SK-N-SH (cell line): ENCODE measurements at regions not wholly inside any gene's neighbourhood (a gene's known extent, or its start where the extent isn't known, plus 50 kb on each side); places are given as distances from the start of the nearest gene placed in this dataset.

Experiments used
- CTCF ChIA-PET: fragments of 300-600, 350-600 bp; formaldehyde crosslinking; extraction: SDS; loops from one replicate; lab custom pipeline; 2021; lab: Yijun Ruan, JAX
- POLR2A ChIA-PET: fragments of 350-600 bp; sonication (Branson Sonifier 250); formaldehyde crosslinking; extraction: SDS; loops from one replicate; lab custom pipeline; 2020; ENCODE audit warnings: antibody characterized with exemption, inconsistent platforms; lab: Yijun Ruan, JAX
- DNase-seq: peaks from one replicate; pipeline ENCODE4 v3.0.0; 2012
- H2AFZ ChIP-seq: fragments of 200-600 bp; sonication (generic); 2 replicates; pipeline ENCODE4 v1.8.1; 2016; ENCODE audit warnings: antibody characterized with exemption, mild to moderate bottlenecking, low read depth
- H3F3A ChIP-seq: fragments of 200-600 bp; sonication (generic); replicated peaks from 2 replicates; pipeline ENCODE3; 2016; ENCODE audit warnings: antibody characterized with exemption, mild to moderate bottlenecking; ENCODE audit not compliant: insufficient read depth
- H3K27ac ChIP-seq, 2 experiments: fragments of 200-500 bp in 1 of 2; fragments of 200-600 bp in 1 of 2; sonication (Bioruptor generic) in 1 of 2; sonication (generic), shearing (Covaris generic) in 1 of 2; 2 replicates each; pipeline versions ENCODE4 v1.5.1 to v1.6.1; 2014 to 2016; ENCODE audit warnings: low read depth in 2 of 2, inconsistent platforms in 1 of 2, low read length in 1 of 2, mild to moderate bottlenecking in 1 of 2, mixed read lengths in 1 of 2
- H3K27me3 ChIP-seq: fragments of 200-600 bp; sonication (generic), shearing (Covaris generic); 2 replicates; pipeline ENCODE4 v1.6.1; 2016; ENCODE audit warnings: mixed run types; ENCODE audit not compliant: insufficient read depth
- H3K36me3 ChIP-seq, 2 experiments: fragments of 200-500 bp in 1 of 2; fragments of 200-600 bp in 1 of 2; sonication (Bioruptor generic) in 1 of 2; sonication (generic) in 1 of 2; replicated peaks in 1 of 2; 2 replicates each; pipeline versions ENCODE3 to v1.5.1; 2014 to 2016; ENCODE audit warnings: low read length in 1 of 2, mild to moderate bottlenecking in 1 of 2; ENCODE audit not compliant: insufficient read depth in 2 of 2, control insufficient read depth in 1 of 2
- H3K4me1 ChIP-seq, 2 experiments: fragments of 200-500 bp in 1 of 2; fragments of 200-600 bp in 1 of 2; sonication (Bioruptor generic) in 1 of 2; sonication (generic), shearing (Covaris generic) in 1 of 2; 2 replicates each; pipeline versions ENCODE4 v1.5.1 to v1.6.1; 2014 to 2016; ENCODE audit warnings: low read depth in 1 of 2, low read length in 1 of 2, mixed run types in 1 of 2; ENCODE audit not compliant: insufficient read depth in 2 of 2, control insufficient read depth in 1 of 2
- H3K4me2 ChIP-seq: fragments of 200-600 bp; sonication (generic), shearing (Covaris generic); 2 replicates; pipeline ENCODE4 v1.6.1; 2017; ENCODE audit warnings: mixed run types
- H3K4me3 ChIP-seq, 2 experiments: fragments of 200-500 bp in 1 of 2; fragments of 200-600 bp in 1 of 2; sonication (Bioruptor generic) in 1 of 2; sonication (generic), shearing (Covaris generic) in 1 of 2; 2 replicates each; pipeline versions ENCODE4 v1.5.1 to v1.8.1; 2014 to 2016; ENCODE audit warnings: low read depth in 2 of 2, inconsistent platforms in 1 of 2, low read length in 1 of 2, mild to moderate bottlenecking in 1 of 2, mixed read lengths in 1 of 2, moderate library complexity in 1 of 2
- H3K79me2 ChIP-seq: fragments of 200-600 bp; sonication (generic); 2 replicates; pipeline ENCODE4 v1.8.1; 2017; ENCODE audit warnings: mild to moderate bottlenecking; ENCODE audit not compliant: insufficient read depth
- H3K9ac ChIP-seq: fragments of 200-600 bp; sonication (generic); 2 replicates; pipeline ENCODE4 v1.6.1; 2017; ENCODE audit warnings: mixed run types
- H3K9me2 ChIP-seq: fragments of 200-600 bp; sonication (generic); 2 replicates; pipeline ENCODE4 v1.6.1; 2017; ENCODE audit warnings: mixed run types
- H3K9me3 ChIP-seq: fragments of 200-600 bp; sonication (generic); 2 replicates; pipeline ENCODE4 v1.6.1; 2017; ENCODE audit warnings: mixed run types, mild to moderate bottlenecking, moderate library complexity
- H4K20me1 ChIP-seq: fragments of 200-600 bp; sonication (generic); 2 replicates; pipeline ENCODE4 v1.6.1; 2017; ENCODE audit warnings: mild to moderate bottlenecking, mixed run types; ENCODE audit not compliant: insufficient read depth
- CTCF ChIP-seq: fragments of 200-600 bp; sonication (generic); IDR thresholded peaks from 2 replicates; pipeline ENCODE4 v1.6.1; 2017; ENCODE audit warnings: antibody characterized with exemption, mild to moderate bottlenecking, moderate library complexity
- ELF1 ChIP-seq: IDR thresholded peaks from 2 replicates; pipeline ENCODE4 v1.4.0; 2012
- EP300 ChIP-seq, 2 experiments: IDR thresholded peaks; 2 replicates each; pipeline versions ENCODE4 v1.4.0 to v1.6.1; 2012; ENCODE audit warnings: borderline replicate concordance in 1 of 2, low read depth in 1 of 2, low read length in 1 of 2
- EZH2phosphoT487 ChIP-seq: fragments of 200-600 bp; sonication (generic); IDR thresholded peaks from 2 replicates; pipeline ENCODE4 v1.6.1; 2017; ENCODE audit warnings: low read depth, mixed run types, mild to moderate bottlenecking, antibody characterized with exemption, moderate library complexity, borderline replicate concordance
- GABPA ChIP-seq: IDR thresholded peaks from 2 replicates; pipeline ENCODE4 v1.4.0; 2012; ENCODE audit warnings: low read depth, mild to moderate bottlenecking
- GATA2 ChIP-seq: sonication (generic); formaldehyde crosslinking; IDR thresholded peaks from 2 replicates; pipeline ENCODE4 v1.5.0; 2020; ENCODE audit warnings: mild to moderate bottlenecking, missing genetic modification reagents
- IRF3 ChIP-seq: fragments of 150-350 bp; IDR thresholded peaks from 2 replicates; pipeline ENCODE4 v1.6.1; 2016; ENCODE audit warnings: mild to moderate bottlenecking, low read depth, low read length
- MXI1 ChIP-seq: IDR thresholded peaks from 2 replicates; pipeline ENCODE4 v1.6.1; 2012; ENCODE audit warnings: mild to moderate bottlenecking, low read depth, low read length, improper control_type of control experiment
- NRF1 ChIP-seq: IDR thresholded peaks from 2 replicates; pipeline ENCODE4 v1.6.1; 2012; ENCODE audit warnings: low read depth, mild to moderate bottlenecking, low read length
- POLR2AphosphoS5 ChIP-seq: IDR thresholded peaks from 2 replicates; pipeline ENCODE4 v1.6.1; 2012; ENCODE audit warnings: low read depth, low read length
- RAD21 ChIP-seq: IDR thresholded peaks from 2 replicates; pipeline ENCODE4 v1.6.1; 2012; ENCODE audit warnings: mild to moderate bottlenecking, low read length
- RCOR1 ChIP-seq: fragments of 150-350 bp; IDR thresholded peaks from 2 replicates; pipeline ENCODE4 v1.6.1; 2017; ENCODE audit warnings: antibody characterized with exemption, low read length
- SIN3A ChIP-seq: IDR thresholded peaks from 2 replicates; pipeline ENCODE4 v1.6.1; 2012; ENCODE audit warnings: low read depth, mild to moderate bottlenecking, low read length, moderate library complexity, borderline replicate concordance
- SMC3 ChIP-seq: IDR thresholded peaks from 2 replicates; pipeline ENCODE4 v1.6.1; 2012; ENCODE audit warnings: low read depth, low read length, improper control_type of control experiment
- TEAD4 ChIP-seq: IDR thresholded peaks from 2 replicates; pipeline ENCODE4 v1.4.0; 2012; ENCODE audit warnings: mild to moderate bottlenecking, borderline replicate concordance; ENCODE audit not compliant: insufficient read depth
- YY1 ChIP-seq: IDR thresholded peaks from 2 replicates; pipeline ENCODE4 v1.4.0; 2012; ENCODE audit warnings: low read depth, mild to moderate bottlenecking
- WGBS: methylation state at CpG from one replicate; pipeline ENCODE4 v1.1.6; 2017; ENCODE audit warnings: low lambda C conversion rate; 5-methylcytosine and 5-hydroxymethylcytosine counted together
- TF ChIP-seq, protein P1 (sequence below): fragments of 150-350 bp; IDR thresholded peaks from 2 replicates; pipeline ENCODE4 v1.6.1; 2017; ENCODE audit warnings: antibody characterized with exemption, low read length, low read depth, borderline replicate concordance

DNA sequence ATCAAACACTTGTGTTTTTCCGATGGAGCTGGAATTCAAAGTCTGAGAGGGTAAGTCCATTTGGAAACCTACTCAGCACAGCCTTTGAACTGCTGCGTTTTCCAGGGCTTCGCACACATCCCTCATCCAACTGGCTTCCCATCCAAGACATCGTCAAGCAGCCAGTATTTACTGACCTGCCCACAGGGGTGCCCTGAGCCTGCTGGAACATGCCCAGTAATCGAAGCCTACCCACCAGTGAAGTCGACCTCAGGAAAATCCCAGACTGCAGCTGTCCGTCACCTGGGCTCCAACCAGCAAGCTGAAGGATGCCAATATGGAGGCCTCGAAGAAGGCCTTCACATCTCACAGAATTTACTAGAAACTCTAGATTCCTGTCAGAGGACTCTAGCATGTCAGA is 261.6 kb downstream of the PLPP3 start (continued):
- no peak for TF ChIP-seq TEAD4

GRCh38 chr1:56315293-56315942 is 263.9 kb downstream of the PLPP3 start:
- Histone ChIP-seq H3K9me2 (no peaks in the 10 kb centered on the region), H3K27ac (no peak overlapping the region), H3F3A (no peaks in the 10 kb centered on the region), H3K4me1 (peaks cover 0 to 6% of the 10 kb centered on the region in 2 experiments; a peak in 1 of 4 replicates), H3K9me3 (no peaks in the 10 kb centered on the region), H3K9ac (no peak overlapping the region), H3K4me2 (no peak overlapping the region), H3K36me3 (no peaks in the 10 kb centered on the region), H2AFZ (no peak overlapping the region), H3K27me3 (no peaks in the 10 kb centered on the region), H3K79me2 (no peaks in the 10 kb centered on the region), H4K20me1 (no peaks in the 10 kb centered on the region)
- DNase-seq: no peak
- ChIA-PET POLR2A (no interaction called here), CTCF (no interaction called here)
- TF ChIP-seq MXI1 (no peak), IRF3 (no peak), EZH2phosphoT487 (no peak), EP300 (IDR thresholded peaks at IDR 0.05; ENCODE audit: borderline replicate concordance in 1 of 2, low read depth in 1 of 2, low read length in 1 of 2) (no peak), POLR2AphosphoS5 (no peak), GATA2 (CRISPR knock-in tag) (no peak), RCOR1 (no peak), SIN3A (no peak)
- TF ChIP-seq, protein P1, sequence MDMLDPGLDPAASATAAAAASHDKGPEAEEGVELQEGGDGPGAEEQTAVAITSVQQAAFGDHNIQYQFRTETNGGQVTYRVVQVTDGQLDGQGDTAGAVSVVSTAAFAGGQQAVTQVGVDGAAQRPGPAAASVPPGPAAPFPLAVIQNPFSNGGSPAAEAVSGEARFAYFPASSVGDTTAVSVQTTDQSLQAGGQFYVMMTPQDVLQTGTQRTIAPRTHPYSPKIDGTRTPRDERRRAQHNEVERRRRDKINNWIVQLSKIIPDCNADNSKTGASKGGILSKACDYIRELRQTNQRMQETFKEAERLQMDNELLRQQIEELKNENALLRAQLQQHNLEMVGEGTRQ: no peak
- TF ChIP-seq, all 33 proteins: peak for 0
- no peak overlapping the region for H3K4me3 ChIP-seq
- 81% methylated on average over 3 of the region's 3 CpGs for WGBS

DNA sequence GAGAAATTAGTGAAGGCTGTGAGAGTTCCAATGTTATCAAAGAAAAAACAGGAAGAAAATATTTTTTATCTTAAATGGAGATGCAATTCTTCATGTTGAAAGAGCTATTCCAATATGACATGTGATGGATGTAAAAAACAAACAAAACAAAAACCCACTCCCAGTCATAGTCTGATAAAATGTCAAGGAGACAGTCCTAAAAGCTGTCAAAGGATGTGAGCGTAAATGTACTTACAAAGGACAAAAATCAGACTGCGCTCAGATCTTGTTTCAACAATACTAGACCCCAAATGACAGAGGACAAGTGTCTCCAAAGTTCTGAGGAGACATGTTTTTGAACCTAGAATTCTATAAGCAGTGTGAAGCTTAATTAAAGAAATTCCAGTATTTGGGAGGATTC is 265.8 kb downstream of the PLPP3 start:
- Histone ChIP-seq H3K27ac (no peak overlapping the region), H3K4me1 (peaks cover 0 to 5% of the 10 kb centered on the region in 2 experiments; a peak in 1 of 4 replicates), H3K36me3 (no peaks in the 10 kb centered on the region), H3K9me3 (no peaks in the 10 kb centered on the region), H3K4me2 (no peak overlapping the region), H3K9me2 (no peaks in the 10 kb centered on the region), H3F3A (no peaks in the 10 kb centered on the region), H3K79me2 (no peaks in the 10 kb centered on the region), H2AFZ (no peak overlapping the region)
- WGBS: 86% methylated on average over 2 of the region's 2 CpGs
- TF ChIP-seq EZH2phosphoT487 (no peak), YY1 (no peak), GATA2 (CRISPR knock-in tag) (no peak), RAD21 (no peak), SMC3 (no peak), GABPA (no peak), ELF1 (no peak), NRF1 (no peak), CTCF (no peak), POLR2AphosphoS5 (no peak), EP300 (IDR thresholded peaks at IDR 0.05; ENCODE audit: borderline replicate concordance in 1 of 2, low read depth in 1 of 2, low read length in 1 of 2) (no peak), RCOR1 (no peak)
- TF ChIP-seq, all 33 proteins: peak for 0
- no peaks in the 10 kb centered on the region for H3K27me3 ChIP-seq
- no peak overlapping the region for H3K9ac ChIP-seq
- CTCF ChIA-PET: no interaction called here
- DNase-seq: no peak
- POLR2A ChIA-PET: no interaction called here
- no peaks in the 10 kb centered on the region for H4K20me1 ChIP-seq
- H3K4me3 ChIP-seq: no peak overlapping the region
